NCI-H2081 treated with DMSO at 0.1 percent for 48 hours (cell line): ENCODE measurements at regions not wholly inside any gene's neighbourhood (a gene's known extent, or its start where the extent isn't known, plus 50 kb on each side); places are given as distances from the start of the nearest gene placed in this dataset.
"Not testable (repeated sequence)": the region's sequence is repeated elsewhere in the genome, so short reads cannot be mapped to it uniquely, and the experiment has no call there.

ENCODE experiments used
- DNase-seq: peaks from one replicate; lab custom pipeline; 2025; lab: John Stamatoyannopoulos, UW

DNA sequence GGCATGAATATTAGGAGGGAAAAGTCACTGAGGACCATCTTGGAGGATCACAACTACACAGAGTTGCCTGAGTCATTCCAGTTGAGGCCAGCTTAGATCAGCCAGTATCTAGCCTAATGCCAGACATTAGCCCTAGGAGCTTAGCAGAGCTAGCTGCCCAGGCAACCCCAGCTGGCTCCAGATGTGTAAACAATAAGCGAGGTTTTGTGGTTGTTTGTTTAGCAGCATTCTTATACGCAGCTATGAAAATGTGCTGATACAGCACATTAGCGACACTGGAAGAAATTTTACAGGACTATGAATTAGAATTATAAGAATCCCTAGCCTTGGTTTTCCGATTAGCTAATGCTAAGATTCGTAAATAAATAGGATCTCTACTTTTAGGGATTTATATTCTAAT lies 59.3 kb downstream of the BTBD3 start:
- DNase-seq, result no peak

DNA sequence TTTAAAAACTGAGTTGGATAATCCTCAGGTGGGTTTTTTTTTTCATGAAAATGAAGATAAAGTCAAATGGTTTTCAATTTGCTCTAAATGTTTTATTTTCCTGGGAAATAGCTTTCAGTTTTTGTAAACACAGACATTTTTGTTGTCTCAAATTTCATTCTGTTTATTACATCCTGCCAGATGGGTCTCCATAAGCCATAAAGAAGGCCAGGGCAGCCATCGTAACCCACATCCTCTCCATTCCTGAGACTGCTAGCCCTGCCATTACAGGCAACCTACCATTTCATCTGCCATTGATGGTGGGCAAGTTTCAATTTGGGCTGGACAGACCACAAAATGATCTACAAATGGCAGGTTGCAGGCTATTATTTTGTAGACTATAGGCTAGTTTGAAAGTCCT lies 60.8 kb downstream of the BTBD3 start:
- no peak for DNase-seq

DNA sequence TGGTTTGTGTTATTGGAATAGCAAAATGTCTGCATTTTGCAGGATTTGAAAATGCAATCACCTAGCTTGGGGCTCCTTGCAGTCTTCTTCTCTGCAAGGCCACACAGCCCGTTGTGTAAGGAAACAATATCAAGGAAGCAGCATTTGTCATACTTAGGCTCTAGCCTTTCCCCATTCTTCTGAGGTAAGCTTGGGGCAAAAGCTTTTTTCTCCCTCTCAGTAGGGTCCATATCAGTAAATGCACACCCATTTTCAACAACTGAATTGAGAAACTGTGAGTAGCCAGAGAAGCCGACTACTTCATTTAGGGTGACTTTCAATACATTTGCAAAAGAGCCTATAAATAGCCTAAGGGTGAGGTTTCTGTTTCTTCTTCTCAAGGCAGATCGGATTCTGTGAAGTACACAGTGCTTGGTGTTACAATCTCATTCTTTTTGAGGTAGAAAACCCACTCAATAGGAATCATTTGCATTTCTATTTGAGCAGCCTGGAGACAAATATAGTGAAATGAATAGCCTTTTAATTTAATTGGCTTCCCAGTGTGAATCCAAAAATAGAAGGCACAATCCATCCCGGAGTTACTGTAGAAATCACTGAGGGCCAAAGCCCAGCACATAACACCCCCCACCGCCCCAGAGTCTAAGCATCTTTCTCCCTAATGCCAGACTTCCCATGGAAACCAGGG lies 61.8 kb downstream of the BTBD3 start:
- DNase-seq, result no peak

DNA sequence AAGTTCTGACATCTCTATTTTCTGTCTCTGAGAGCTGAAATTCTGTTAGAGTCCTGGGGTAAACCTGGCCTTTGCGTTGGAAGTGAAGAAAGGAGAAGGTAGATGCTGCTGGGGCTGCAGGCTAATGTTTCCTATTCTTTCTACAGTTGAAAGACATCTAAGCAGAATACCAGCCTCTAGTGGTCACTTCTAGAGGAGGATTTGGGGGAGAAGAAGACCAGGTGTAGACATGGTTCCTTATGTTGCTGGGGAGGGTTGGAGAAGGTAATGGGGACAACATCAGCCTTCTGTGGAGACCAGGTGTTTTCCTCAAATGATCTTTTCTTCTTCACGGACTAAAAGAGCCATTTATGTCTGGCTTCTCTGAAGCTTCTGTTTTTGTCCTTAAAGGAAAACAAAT lies 62.6 kb downstream of the BTBD3 start:
- no peak for DNase-seq

DNA sequence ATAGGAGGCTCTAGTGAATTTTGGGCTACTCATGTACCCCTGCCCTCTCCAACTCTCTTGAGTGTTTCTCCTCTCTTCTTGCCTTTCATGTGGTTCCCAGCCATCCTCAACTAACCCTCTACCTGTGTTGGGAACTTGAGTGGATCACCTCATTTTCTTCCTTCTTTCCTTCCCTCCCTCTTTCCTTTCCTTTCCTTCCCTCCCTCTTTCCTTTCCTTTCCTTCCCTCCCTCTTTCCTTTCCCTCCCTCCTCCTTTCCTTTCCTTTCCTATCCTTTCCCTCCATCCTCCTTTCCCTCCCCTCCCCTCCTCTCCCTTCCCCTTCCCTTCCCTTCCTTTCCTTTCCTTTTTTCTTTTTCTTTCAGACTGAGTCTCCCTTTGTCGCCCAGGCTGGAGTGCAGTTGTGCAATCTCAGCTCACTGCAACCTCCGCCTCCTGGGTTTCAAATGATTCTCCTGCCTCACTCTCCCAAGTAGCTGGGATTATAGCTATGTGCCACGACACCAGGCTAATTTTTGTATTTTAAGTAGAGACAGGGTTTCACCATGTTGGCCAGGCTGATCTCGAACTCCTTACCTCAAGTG lies 63.8 kb downstream of the BTBD3 start:
- DNase-seq, result no peak

DNA sequence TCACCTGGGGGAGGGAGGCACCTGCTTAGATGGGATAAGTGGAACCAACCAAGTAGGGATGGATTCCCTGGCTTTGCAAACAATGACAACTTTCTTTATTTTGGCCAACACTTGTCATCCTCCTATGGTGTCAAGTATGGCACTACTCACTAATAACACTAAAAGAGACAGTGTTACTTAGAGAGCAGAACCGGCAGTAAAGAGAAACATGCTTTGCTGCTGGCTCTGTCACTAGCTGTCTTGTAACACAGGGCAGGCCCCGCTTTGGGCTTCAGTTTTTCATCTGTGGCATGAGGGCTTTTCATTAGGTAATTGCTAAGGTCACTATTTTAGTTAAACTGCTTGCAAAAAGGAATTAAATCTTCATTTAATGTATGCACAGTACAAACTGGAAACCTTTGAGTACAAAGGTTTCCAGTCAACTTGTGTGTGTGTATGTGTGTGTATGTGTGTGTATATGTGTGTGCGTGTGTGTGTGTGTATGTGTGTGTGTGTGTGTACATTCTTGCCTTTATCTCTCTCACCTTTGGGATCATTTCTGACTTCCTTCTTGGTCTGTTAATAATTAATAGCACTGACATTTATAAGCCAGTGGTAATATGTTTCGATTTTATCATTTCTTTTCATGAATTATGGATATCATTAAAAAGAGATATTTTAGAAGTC lies 64.7 kb downstream of the BTBD3 start:
- no peak for DNase-seq

DNA sequence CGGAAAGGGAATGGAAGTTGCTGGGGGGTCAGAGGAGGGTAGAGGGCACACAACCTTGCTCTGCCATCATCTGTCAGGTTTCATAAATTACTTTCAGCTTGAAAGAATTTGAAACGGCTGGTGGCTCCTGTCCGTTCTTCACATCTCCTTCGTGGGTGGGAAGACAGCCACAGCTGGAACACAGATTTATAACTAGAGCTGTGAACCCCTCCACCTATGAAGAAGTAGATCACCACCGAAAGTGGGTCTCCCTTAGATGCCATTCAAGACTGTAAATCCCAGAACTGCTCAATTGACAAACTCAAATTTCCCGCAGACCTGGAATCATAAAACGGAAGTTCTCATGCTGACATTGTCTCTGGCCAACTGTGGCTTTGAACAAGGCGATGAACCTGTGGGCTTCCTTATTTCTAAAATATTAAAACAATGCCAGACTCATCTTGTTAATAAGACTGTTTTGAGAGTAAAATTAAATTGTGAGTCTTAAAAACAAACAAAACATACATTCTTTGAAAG lies 65.3 kb downstream of the BTBD3 start:
- DNase-seq, result no peak

DNA sequence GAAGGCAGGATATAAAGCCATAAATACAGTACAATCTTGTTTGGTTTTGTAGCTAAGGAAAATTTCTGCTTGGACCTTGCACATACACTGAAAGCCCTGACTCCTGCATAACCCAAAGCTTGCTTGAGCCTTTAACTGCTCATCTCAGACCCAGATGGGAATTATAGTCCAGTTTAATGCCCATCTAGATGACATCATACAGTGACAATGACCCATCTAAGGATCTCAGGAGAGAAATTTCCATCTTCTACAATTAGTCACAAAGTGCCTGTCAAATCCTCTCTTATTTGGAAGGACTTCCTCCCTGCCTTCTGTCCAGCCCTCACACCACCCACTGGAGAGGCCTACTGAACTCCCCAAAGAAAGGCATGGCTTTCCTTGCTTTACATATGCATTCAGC lies 69.3 kb downstream of the BTBD3 start:
- no peak for DNase-seq

DNA sequence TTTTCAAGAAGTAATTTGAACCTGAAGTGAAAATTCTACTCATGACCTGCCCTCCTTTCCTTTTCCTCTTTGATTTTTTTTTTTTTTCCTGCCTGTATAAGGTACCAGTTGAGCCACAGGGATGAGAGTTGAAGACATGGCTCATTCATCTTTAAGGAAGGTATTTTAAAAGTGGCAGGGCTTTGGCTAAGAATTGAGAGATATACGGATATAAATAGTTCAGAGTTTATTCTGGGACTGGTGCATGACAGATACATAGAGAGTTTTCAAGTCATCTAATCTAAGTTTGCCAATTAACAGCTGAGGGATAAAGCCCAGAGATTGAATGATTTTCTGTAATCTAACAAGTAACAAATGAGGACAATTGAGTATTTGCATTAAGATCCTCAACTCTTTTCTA lies 69.8 kb downstream of the BTBD3 start:
- no peak for DNase-seq

DNA sequence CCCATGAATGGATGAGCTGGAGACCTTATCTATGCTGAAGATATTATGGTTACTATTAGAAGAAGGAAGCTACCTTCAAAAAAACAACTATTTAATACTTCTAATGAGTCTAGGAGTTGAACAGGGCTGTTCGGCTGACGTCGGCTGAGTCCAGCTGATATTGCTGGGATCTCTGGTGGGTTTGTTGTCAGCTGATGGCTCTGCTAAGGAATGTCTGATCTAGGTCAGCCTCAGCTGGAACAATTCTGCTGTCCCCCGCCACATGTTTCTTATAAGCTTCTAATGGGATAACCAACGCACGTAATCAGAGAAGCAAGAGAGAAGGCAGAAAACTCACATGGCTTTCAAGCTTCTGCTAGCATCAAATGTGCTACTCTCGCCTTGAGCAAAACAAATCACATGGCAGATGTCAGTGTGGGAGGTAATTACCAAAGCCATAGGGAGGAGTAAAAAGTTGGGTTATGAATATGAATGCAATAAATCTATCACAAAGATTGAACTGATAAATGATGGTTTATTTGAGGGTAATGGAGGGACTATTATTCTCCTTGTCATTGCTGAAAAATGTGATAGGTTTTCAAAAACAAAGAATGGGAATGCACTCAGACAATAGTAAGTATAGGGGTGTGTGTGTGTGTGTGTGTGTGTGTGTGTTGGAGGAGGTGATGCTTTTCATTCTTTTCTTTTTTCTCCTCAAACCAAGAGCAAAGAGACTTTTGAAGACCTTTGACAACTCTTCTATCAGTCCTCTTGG lies 71.5 kb downstream of the BTBD3 start:
- DNase-seq, result no peak

DNA sequence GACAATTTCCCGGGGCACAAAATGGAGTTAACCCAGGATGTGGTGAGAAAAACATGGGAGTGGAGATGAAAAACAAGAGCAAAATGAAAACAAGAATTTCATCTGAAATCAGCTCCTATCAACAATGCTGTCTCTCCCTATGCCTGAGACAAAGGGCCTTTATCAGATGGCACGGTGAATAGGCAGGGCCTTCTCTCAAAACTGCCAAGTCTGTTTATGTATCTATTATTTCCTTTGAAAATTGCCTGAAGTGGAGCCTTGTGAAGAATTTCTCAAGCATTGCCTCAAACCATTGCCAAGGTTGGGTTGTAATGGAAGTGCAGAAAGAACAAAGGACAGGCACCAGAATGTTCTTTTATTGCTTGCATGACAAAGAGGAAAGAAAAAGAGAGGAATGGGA lies 74.7 kb downstream of the BTBD3 start:
- DNase-seq, result no peak

DNA sequence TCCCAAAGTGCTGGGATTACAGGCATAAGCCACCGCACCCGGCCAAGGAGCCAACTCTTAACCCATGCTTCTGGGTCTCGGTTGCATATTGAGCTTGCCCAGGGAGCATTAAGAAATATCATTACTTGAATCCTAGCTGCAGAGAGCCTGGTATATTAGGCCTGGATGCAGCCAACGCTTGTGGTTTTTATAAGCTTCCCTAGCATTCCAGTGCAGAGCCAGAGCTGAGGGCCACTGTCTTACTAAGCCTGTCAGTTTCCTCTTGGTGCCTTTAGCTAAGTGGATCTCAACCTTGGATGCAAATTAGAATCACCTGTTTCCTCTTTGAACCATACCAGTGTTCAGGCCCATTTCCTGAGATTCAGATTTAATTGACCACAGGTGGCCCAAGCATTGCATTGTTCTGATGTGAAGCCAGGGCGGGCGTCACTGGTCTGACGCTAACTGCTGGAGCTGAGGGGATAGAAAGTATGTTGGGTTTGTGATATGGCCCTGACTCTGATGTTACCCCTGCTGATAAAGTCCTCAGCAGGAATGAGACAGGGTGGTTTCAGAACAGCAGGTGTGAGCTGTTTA lies 76.3 kb downstream of the BTBD3 start:
- DNase-seq, result no peak

DNA sequence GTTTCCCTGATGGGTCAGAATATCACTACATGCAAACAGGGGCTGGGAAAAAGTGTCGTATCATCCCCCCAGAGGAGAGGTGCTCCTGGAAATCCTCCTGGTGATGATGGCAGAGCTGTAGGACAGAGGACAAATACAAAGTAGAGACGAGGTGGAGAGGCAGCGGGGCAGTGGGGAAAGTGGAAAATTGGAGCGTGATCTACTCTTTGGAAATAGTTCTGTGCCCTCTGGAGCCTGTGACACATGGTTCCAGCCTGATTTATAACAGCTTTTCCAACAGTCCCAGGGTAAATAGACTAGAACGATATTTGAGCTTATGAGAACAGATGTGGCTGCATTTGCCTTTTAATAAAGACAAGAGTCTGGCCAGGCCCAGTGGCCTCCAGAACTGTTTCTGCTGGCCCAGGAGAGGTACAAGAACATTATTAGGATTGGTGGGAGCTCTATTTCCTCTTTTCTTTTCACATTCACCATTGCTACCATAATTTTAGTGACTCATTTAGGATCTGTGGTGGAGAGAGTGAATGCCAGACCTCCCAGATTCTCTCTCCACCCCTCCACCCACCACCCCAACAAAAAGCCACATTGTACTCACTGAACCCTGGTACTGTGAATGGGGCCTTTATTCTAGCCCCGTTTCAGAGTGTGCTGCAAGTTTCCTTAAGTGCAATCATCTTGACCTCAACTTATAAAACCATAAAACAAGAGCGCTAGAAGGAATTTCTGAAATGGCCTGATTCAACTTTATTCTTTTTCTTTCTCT lies 78.3 kb downstream of the BTBD3 start:
- no peak for DNase-seq

DNA sequence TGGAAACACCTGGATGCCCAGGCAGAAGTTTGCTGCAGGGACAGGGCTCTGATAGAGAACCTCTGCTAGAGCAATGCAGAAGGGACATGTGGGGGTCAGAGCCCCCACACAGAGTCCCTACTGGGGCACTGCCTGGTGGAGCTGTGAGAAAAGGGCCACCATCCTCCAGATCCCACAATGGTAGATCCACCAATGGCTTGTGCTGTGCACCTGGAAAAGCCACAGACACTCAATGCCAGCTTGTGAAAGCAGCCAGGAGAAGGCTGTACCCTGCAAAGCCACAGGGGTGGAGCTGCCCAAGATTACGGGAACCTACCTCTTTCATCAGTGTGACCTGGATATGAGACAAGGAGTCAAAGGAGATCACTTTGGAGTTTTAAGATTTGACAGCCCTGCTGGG lies 87.1 kb downstream of the BTBD3 start:
- not testable (repeated sequence) for DNase-seq

DNA sequence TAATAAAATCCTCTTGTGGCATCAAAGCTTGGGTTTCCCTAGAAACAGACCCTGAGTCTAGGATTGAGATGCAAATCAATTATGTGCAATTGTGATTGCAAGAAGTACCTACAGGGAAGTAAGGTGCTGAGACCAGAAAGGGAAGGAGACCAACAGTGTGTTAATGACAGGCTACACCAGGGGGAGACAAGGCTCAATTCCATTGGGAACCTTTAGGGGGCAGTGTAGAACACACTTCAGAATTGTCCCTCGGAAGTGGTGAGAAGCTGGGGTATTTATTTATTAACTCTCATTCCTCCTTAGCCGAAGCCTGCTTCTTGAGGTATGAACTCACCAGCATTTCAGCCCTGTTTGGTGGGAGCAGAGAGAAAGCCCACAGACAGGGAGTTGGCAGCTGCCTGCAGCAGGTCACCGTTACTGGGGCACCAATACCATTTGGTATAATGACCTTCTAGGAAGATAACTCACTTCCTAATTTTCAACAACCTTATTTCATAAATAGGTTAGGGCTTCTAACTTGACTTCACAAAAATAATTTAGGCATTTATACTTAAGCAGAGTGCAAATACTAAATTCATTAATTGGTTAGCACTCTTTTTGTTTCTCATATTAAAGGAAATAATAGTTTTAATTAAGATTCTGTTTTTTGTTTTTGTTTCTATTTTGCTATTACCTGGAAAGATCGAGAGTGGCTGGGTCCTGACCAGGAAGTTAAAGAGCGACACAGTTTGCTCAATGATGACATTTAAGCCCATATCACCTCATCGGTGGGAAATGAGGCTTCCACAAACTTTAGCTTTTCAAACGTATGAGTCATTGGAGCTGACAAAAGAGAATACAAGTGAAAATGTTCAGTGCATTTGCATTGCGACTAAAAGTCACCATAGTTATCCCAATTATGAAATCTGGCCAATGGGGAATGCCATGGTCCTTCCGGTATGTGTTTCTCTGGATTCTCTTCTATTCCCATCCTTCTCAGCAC lies 94.8 kb downstream of the BTBD3 start:
- peak; percentile 40 for DNase-seq

DNA sequence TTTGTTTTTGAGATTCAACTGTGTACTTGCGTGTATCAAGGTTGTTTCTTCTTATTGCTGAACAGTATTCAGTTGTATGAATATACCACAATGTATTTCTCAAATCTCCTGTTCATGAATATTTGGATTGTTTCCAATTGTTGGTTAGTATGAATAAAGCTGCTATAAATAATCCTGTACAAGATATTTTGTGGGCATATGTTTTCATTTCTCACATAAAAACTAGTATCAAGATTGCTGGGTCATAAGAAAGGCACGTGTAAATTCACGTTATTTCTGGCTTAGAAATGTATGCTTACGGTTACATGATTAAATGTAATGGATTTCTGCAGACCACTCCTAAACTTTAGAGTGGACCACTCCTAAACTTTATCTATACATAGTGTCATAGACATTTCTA lies 96.6 kb downstream of the BTBD3 start:
- DNase-seq, result no peak

DNA sequence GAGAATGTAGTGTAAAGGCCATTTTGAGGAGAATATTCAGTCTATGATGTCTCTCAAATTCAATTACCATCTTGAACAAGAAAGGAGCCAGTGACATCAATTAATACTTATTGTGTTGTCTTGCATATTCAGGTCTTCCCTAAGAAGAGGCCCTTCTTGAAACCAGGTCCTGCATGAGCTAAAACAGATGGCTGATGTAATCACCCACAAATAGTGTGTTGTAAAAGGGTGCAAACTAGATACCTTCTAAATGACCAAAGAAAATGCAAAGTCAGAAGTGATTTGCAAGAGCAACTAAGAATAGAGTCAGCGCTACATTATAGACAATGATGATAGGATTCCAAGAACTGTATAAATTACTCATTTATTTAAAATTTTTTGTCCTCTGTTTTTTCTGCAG lies 97.0 kb downstream of the BTBD3 start:
- DNase-seq, result no peak

DNA sequence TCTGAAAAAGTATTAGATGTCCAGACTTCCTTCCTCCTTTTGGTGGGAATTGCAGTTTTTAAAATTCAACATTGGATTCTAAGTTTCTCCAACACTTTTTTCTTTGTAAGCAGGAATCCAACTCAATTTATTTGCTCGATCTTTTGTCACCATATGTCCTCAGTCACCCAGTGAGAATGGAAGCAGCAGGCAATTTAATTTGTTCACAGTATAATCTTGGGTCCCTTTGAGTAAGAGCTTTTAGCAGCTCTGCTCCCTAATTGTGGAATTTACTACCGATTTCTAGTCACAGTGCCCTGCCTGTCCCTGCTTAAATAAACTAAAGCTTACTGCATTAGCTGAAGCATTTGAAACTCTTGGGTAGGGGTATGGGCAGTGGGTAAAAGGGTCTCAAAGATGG lies 98.6 kb downstream of the BTBD3 start:
- DNase-seq, result no peak

DNA sequence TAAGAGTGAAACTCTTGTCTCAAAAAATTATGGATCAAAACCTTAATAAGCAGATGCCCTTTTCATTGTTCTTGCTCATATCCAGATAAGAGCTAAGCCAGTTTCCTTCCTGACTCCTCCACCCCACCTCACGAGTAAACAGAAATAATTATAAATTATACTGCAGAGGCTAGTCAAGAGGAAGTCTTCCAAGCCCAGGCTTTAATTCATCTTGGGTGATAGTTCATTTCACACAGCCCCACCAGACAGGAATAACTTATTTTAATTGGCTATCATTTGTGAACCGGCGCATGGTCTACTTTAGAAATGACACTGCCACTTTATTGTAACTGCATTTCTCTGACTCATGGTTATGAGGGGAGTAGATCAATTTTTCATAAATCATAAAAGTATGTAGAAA lies 102.0 kb downstream of the BTBD3 start:
- DNase-seq, result no peak

DNA sequence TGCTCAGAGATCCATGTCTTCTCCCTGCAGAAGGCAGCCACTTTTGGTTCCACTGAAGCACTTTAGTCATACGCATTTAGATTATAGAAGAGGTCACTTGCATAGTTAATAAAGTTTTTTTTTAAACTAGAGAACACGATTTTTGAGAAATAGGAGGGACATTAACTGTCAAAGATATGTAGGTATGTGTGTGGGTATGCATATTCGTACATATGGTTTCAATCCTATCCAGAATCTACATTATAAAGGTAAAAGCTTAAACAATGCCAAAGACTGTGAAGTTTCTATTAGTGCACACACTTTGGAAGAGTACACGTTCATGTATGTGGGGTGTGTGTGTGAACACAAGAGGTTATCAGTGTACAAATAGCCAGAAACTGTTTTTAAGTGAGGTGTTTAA lies 103.2 kb downstream of the BTBD3 start:
- DNase-seq, result no peak
